ENCODE measurements at regions not wholly inside any gene's neighbourhood (a gene's known extent, or its start where the extent isn't known, plus 50 kb on each side); places are given as distances from the start of the nearest gene placed in this dataset.
"Not testable (repeated sequence)": the region's sequence is repeated elsewhere in the genome, so short reads cannot be mapped to it uniquely, and the experiment has no call there.

DNA sequence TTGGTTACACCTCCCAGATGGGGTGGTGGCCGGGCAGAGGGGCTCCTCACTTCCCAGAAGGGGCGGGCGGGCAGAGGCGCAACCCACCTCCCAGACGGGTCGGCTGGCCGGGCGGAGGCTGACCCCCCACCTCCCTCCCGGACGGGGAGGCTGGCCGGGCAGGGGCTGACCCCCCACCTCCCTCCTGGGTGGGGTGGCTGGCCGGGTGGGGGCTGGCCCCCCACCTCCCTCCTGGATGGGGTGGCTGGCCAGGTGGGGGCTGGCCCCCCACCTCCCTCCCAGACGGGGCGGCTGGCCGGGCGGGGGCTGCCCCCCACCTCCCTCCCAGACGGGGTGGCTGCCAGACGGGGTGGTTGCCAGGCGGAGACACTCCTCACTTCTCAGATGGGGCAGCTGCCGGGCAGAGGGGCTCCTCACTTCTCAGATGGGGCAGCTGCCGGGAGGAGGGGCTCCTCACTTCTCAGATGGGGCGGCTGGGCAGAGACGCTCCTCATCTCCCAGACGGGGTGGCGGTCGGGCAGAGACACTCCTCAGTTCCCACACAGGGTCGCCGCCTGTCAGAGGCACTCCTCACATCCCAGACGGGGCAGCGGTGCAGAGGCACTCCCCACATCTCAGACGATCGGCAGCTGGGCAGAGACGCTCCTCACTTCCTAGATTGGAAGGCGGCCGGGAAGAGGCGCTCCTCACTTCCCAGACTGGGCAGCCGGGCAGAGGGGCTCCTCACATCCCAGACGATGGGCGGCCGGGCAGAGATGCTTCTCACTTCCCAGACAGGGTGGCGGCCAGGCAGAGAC lies 148.0 kb downstream of the KLF8 start:
- POLR2A ChIA-PET; H3K27ac ChIP-seq (ENCODE audit: low read length); H3K27ac Mint-ChIP-seq; H3K4me1 ChIP-seq (ENCODE audit: control insufficient read depth in 1 of 2, extremely low read depth in 1 of 2, insufficient read depth in 2 of 2, low read length in 2 of 2); H3K9me3 Mint-ChIP-seq; H3K36me3 ChIP-seq (ENCODE audit: control insufficient read depth in 2 of 2, extremely low read depth in 1 of 2, insufficient read depth in 1 of 2, low read length in 1 of 2); H3K4me3 Mint-ChIP-seq; H3K9me3 ChIP-seq; ATAC-seq (replicated peaks in 1 of 4); H3K4me3 ChIP-seq (ENCODE audit: control insufficient read depth in 1 of 2, extremely low read depth in 1 of 2, low read length in 1 of 2); H3K27me3 Mint-ChIP-seq; CTCF ChIA-PET; DNase-seq; H3K27me3 ChIP-seq (replicated peaks in 1 of 2; ENCODE audit: control insufficient read depth in 2 of 2, extremely low read depth in 1 of 2, insufficient read depth in 2 of 2, low read length in 1 of 2); H3K36me3 Mint-ChIP-seq: not testable (repeated sequence)
- peaks cover 30 to 35% (median 31%) of the 10 kb centered on the region in 3 donors for H3K4me1 Mint-ChIP-seq
- 96% methylated on average over 9 of the region's 41 CpGs for WGBS (ENCODE audit: insufficient coverage)

DNA sequence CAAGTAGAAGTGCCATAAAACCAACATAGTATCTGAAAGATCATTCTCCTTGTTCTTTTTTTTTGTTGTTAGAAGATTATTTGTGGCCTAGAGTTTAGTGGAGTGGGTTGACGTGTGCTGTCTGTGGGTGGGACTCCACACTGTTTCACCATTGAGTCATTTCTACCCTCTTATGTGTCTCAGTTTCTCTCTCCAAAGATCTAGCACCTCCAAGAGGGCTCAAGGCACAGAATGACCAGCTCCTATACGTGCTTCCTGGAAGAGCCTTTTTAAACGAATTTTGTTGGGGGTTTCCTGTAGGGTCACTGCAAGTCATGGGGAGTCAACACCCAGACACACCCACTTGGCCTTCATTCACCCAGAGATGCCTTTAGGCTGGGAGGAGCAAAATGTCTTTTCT lies 150.1 kb downstream of the KLF8 start:
- H3K4me1 Mint-ChIP-seq: peaks cover 40 to 44% (median 43%) of the 10 kb centered on the region in 3 donors
- H3K4me3 ChIP-seq (ENCODE audit: control insufficient read depth in 1 of 2, extremely low read depth in 1 of 2, low read length in 1 of 2): no peak overlapping the region
- no CpG with 5 or more reads among the region's 3 CpGs for WGBS (ENCODE audit: insufficient coverage)
- DNase-seq: no peak
- no peaks in the 10 kb centered on the region for H3K36me3 ChIP-seq (ENCODE audit: control insufficient read depth in 2 of 2, extremely low read depth in 1 of 2, insufficient read depth in 1 of 2, low read length in 1 of 2)
- ChIA-PET POLR2A (interaction anchor here in 1 of 2 donors (0.6 kb wide), 1 partner anchor 11 kb away, joined by 8 read pairs; no protein-coding TSS in a partner anchor), CTCF (interaction anchor here in 1 of 2 donors (1.5 kb wide), 1 partner anchor 345 kb away, joined by 3 read pairs; no protein-coding TSS in a partner anchor)
- peak overlapping the region; percentile 82 to 92 for H3K27ac Mint-ChIP-seq
- peak overlapping the region in 1 of 3 donors; percentile 30 for H3K4me3 Mint-ChIP-seq
- no peaks in the 10 kb centered on the region for H3K36me3 Mint-ChIP-seq
- ATAC-seq (replicated peaks in 1 of 4): no peak
- no peaks in the 10 kb centered on the region for H3K27me3 ChIP-seq (replicated peaks in 1 of 2; ENCODE audit: control insufficient read depth in 2 of 2, extremely low read depth in 1 of 2, insufficient read depth in 2 of 2, low read length in 1 of 2)
- no peaks in the 10 kb centered on the region for H3K9me3 ChIP-seq
- peaks cover 0 to 6% of the 10 kb centered on the region in 2 experiments for H3K4me1 ChIP-seq (ENCODE audit: control insufficient read depth in 1 of 2, extremely low read depth in 1 of 2, insufficient read depth in 2 of 2, low read length in 2 of 2)
- no peaks in the 10 kb centered on the region for H3K27me3 Mint-ChIP-seq
- no peaks in the 10 kb centered on the region for H3K9me3 Mint-ChIP-seq
- H3K27ac ChIP-seq (ENCODE audit: low read length): no peak overlapping the region

DNA sequence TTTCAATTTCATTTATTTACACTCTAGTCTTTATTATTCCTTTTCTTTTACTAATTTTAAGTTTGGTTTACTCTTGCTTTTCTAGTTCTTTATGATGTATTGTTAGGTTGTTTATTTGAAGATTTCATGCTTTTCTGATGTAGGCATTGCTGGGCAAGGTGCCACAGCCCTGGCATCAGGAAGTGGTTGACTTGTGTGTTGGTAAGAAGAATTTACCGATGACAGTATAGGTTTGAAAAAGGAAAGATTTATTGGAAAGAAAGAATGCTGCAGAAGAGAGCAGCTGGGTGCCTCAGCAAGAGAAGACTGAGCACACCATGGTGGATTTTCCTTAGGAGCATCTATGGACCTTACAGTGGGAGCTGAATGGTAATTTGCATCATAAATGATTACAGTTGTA lies 153.2 kb downstream of the KLF8 start:
- DNase-seq: peak in 32 of 35 experiments; percentile 15 to 54 (median 41)
- H3K27me3 Mint-ChIP-seq: no peaks in the 10 kb centered on the region

DNA sequence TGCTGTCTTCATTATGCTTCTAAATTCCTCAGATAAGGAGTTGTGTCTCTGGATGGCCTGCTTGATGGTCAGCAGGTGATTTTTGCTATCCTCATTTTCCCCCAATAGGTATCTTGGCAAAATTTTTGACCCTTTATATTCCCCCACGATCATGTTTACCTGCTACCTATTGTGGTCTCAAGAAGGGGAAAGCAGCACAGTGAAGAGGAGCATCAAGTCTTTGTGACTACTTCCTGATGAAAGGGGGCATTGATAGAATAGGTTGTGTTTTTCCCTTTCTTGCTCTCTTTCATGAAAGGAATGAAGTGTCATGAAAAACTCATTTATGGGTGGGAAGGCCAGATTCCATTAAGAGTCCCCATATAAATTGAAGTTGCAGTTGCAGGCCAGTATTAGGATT lies 153.8 kb downstream of the KLF8 start:
- no peaks in the 10 kb centered on the region for H3K27me3 Mint-ChIP-seq
- Histone ChIP-seq H3K27ac (ENCODE audit: low read length) (peak overlapping the region; percentile 31), H3K4me3 (ENCODE audit: control insufficient read depth in 1 of 2, extremely low read depth in 1 of 2, low read length in 1 of 2) (peak overlapping the region in 1 of 2 donors; percentile 45), H3K27me3 (replicated peaks in 1 of 2; ENCODE audit: control insufficient read depth in 2 of 2, extremely low read depth in 1 of 2, insufficient read depth in 2 of 2, low read length in 1 of 2) (no peaks in the 10 kb centered on the region), H3K36me3 (ENCODE audit: control insufficient read depth in 2 of 2, extremely low read depth in 1 of 2, insufficient read depth in 1 of 2, low read length in 1 of 2) (no peaks in the 10 kb centered on the region), H3K9me3 (no peaks in the 10 kb centered on the region), H3K4me1 (ENCODE audit: control insufficient read depth in 1 of 2, extremely low read depth in 1 of 2, insufficient read depth in 2 of 2, low read length in 2 of 2) (peaks cover 0 to 6% of the 10 kb centered on the region in 2 experiments)
- peak overlapping the region; percentile 71 to 84 (median 72) for H3K4me3 Mint-ChIP-seq
- DNase-seq: no peak
- POLR2A ChIA-PET: no interaction called here
- no CpG with 5 or more reads among the region's 1 CpG for WGBS (ENCODE audit: insufficient coverage)
- CTCF ChIA-PET: no interaction called here
- H3K36me3 Mint-ChIP-seq: peaks cover 7% of the 10 kb centered on the region
- peaks cover 59 to 69% (median 63%) of the 10 kb centered on the region in 3 donors for H3K4me1 Mint-ChIP-seq
- ATAC-seq (replicated peaks in 1 of 4): peak in 3 of 4 experiments; percentile 31 to 57 (median 44)
- H3K27ac Mint-ChIP-seq: peak overlapping the region; percentile 83 to 96
- no peaks in the 10 kb centered on the region for H3K9me3 Mint-ChIP-seq

More for the DNA sequence above, 153.2 kb downstream of the KLF8 start:
- Histone ChIP-seq H3K9me3 (no peaks in the 10 kb centered on the region), H3K27me3 (replicated peaks in 1 of 2; ENCODE audit: control insufficient read depth in 2 of 2, extremely low read depth in 1 of 2, insufficient read depth in 2 of 2, low read length in 1 of 2) (no peaks in the 10 kb centered on the region), H3K4me1 (ENCODE audit: control insufficient read depth in 1 of 2, extremely low read depth in 1 of 2, insufficient read depth in 2 of 2, low read length in 2 of 2) (peaks cover 0 to 6% of the 10 kb centered on the region in 2 experiments), H3K27ac (ENCODE audit: low read length) (peak overlapping the region; percentile 31), H3K4me3 (ENCODE audit: control insufficient read depth in 1 of 2, extremely low read depth in 1 of 2, low read length in 1 of 2) (peak overlapping the region in 1 of 2 donors; percentile 45), H3K36me3 (ENCODE audit: control insufficient read depth in 2 of 2, extremely low read depth in 1 of 2, insufficient read depth in 1 of 2, low read length in 1 of 2) (no peaks in the 10 kb centered on the region)
- peaks cover 4% of the 10 kb centered on the region for H3K36me3 Mint-ChIP-seq
- 20% methylated on average over 1 of the region's 1 CpG for WGBS (ENCODE audit: insufficient coverage)
- CTCF ChIA-PET: no interaction called here
- H3K9me3 Mint-ChIP-seq: no peaks in the 10 kb centered on the region
- peak overlapping the region; percentile 71 to 84 (median 72) for H3K4me3 Mint-ChIP-seq
- POLR2A ChIA-PET: no interaction called here
- H3K4me1 Mint-ChIP-seq: peaks cover 57 to 64% (median 60%) of the 10 kb centered on the region in 3 donors
- peak overlapping the region; percentile 83 to 96 for H3K27ac Mint-ChIP-seq
- peak; percentile 65 to 90 (median 80) for ATAC-seq (replicated peaks in 1 of 4)

DNA sequence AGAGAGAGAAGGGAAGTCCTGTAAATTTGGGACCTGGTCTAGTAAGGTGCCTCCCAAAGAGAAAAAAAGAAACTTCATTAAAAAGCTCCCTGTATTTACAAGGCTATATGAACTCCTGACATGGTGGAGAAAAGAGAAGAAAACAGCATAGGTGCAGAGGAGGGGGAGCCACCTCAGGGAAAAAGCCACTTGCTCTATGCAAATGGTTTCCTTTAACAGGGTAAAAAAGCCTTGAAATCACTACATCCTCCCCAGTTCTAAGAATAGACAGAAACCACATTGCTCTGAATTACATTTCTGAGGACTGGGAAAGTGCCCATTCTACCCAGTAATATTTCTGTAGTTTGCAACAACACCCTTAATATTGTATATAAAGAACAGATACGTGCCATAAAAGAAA lies 165.5 kb downstream of the KLF8 start:
- ATAC-seq (replicated peaks in 1 of 4): peak; percentile 76 to 89 (median 82)

DNA sequence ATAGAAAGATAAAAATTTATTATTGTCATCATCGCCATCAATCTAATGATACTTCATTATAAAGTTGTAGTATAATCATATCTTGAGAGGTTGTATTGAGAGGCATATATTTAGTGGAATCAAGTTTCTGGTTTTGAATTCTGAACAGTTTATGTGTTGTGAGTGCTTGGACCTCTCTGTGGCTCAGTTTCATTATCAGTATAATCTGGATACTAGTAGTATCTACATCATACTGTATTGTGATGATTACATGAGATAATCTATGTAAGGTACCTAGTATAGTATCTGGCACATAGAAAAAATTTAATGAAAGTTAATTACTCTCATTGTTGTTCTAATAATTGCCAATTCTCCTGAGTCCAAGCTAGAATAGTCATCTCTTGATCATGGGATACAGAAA lies 161.2 kb upstream of the UBQLN2 start:
- Mint-ChIP-seq H3K4me3 (no peak overlapping the region), H3K36me3 (peaks cover 32% of the 10 kb centered on the region), H3K27ac (peak overlapping the region; percentile 11 to 49), H3K4me1 (peaks cover 17 to 63% (median 39%) of the 10 kb centered on the region in 3 donors), H3K27me3 (peaks cover 0 to 6% of the 10 kb centered on the region in 2 donors), H3K9me3 (no peaks in the 10 kb centered on the region)
- WGBS (ENCODE audit: insufficient coverage): no CpG with 5 or more reads among the region's 1 CpG
- H3K4me3 ChIP-seq (ENCODE audit: control insufficient read depth in 1 of 2, extremely low read depth in 1 of 2, low read length in 1 of 2): no peak overlapping the region
- H3K4me1 ChIP-seq (ENCODE audit: control insufficient read depth in 1 of 2, extremely low read depth in 1 of 2, insufficient read depth in 2 of 2, low read length in 2 of 2): peaks cover 0 to 5% of the 10 kb centered on the region in 2 experiments
- H3K27ac ChIP-seq (ENCODE audit: low read length): no peak overlapping the region
- DNase-seq: no peak
- POLR2A ChIA-PET: no interaction called here
- H3K9me3 ChIP-seq: no peaks in the 10 kb centered on the region
- no peak for ATAC-seq (replicated peaks in 1 of 4)
- H3K27me3 ChIP-seq (replicated peaks in 1 of 2; ENCODE audit: control insufficient read depth in 2 of 2, extremely low read depth in 1 of 2, insufficient read depth in 2 of 2, low read length in 1 of 2): no peaks in the 10 kb centered on the region
- CTCF ChIA-PET: interaction anchor here in 1 of 2 donors (0.6 kb wide), 1 partner anchor 135 kb away, joined by 3 read pairs; no protein-coding TSS in a partner anchor
- no peaks in the 10 kb centered on the region for H3K36me3 ChIP-seq (ENCODE audit: control insufficient read depth in 2 of 2, extremely low read depth in 1 of 2, insufficient read depth in 1 of 2, low read length in 1 of 2)

More for the DNA sequence above, 165.5 kb downstream of the KLF8 start:
- Mint-ChIP-seq H3K4me1 (peaks cover 16 to 63% (median 45%) of the 10 kb centered on the region in 3 donors), H3K36me3 (peaks cover 22% of the 10 kb centered on the region), H3K27ac (peak overlapping the region; percentile 41 to 78), H3K27me3 (peaks cover 0 to 13% of the 10 kb centered on the region in 2 donors), H3K9me3 (no peaks in the 10 kb centered on the region), H3K4me3 (peak overlapping the region in 2 of 3 donors; percentile 28 to 60)
- Histone ChIP-seq H3K4me3 (ENCODE audit: control insufficient read depth in 1 of 2, extremely low read depth in 1 of 2, low read length in 1 of 2) (no peak overlapping the region), H3K27me3 (replicated peaks in 1 of 2; ENCODE audit: control insufficient read depth in 2 of 2, extremely low read depth in 1 of 2, insufficient read depth in 2 of 2, low read length in 1 of 2) (no peaks in the 10 kb centered on the region), H3K9me3 (no peaks in the 10 kb centered on the region), H3K27ac (ENCODE audit: low read length) (no peak overlapping the region), H3K4me1 (ENCODE audit: control insufficient read depth in 1 of 2, extremely low read depth in 1 of 2, insufficient read depth in 2 of 2, low read length in 2 of 2) (peaks cover 0 to 14% of the 10 kb centered on the region in 2 experiments), H3K36me3 (ENCODE audit: control insufficient read depth in 2 of 2, extremely low read depth in 1 of 2, insufficient read depth in 1 of 2, low read length in 1 of 2) (no peaks in the 10 kb centered on the region)
- ChIA-PET CTCF (no interaction called here), POLR2A (interaction anchor here in 1 of 2 donors (0.6 kb wide), 1 partner anchor 407 kb away, joined by 3 read pairs; no protein-coding TSS in a partner anchor)
- DNase-seq: peak in 1 of 35 experiments; percentile 9
- no CpG with 5 or more reads among the region's 1 CpG for WGBS (ENCODE audit: insufficient coverage)

All from T-cell (primary cell).